Ovary (tissue), 3 donors: ENCODE measurements at regions not wholly inside any gene's neighbourhood (a gene's known extent, or its start where the extent isn't known, plus 50 kb on each side); places are given as distances from the start of the nearest gene placed in this dataset.

Experiments used
- CTCF ChIP-seq, 3 donors: fragments of 450-650 bp in 2 of 3; fragments of 200-600 bp in 1 of 3; IDR thresholded peaks; one replicate each; pipeline versions ENCODE4 v1.5.1 to v1.8.0; 2016 to 2022; ENCODE audit warnings: antibody characterized with exemption in 3 of 3, mild to moderate bottlenecking in 1 of 3
- POLR2A ChIP-seq: fragments of 450-650 bp; IDR thresholded peaks from one replicate; pipeline ENCODE4 v1.6.1; 2017; ENCODE audit warnings: antibody characterized with exemption, mild to moderate bottlenecking, moderate library complexity
- donor health status: DM: no; HTN: no; CAD: no.

- TF ChIP-seq POLR2A (no peak), CTCF (IDR thresholded peaks at IDR 0.05) (no peak)
Measured at GRCh38 chr15:61518191-61518950, 289.3 kb upstream of the RORA start.
